ENCODE measurements at regions not wholly inside any gene's neighbourhood (a gene's known extent, or its start where the extent isn't known, plus 50 kb on each side); places are given as distances from the start of the nearest gene placed in this dataset.

DNA sequence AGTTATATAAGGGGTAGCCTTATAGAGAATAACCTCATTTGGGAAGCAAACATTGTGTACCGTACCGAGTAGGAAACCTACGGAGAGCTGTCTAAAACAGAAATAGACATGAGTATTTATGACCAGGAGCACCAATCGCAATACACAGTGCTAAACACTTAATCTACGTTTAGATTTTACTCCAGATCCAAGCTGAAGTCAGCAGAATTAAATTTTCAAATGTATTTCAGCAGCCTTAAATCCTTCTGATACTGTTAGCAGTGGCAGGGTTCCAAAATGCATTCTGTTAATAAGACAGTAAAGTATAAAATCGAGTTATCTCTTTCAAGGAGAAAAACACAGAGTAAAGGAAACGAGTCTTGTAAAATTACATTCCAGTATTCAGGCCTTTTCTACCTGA, 118.1 kb upstream of the ZNF521 start:
- H3K27ac Mint-ChIP-seq = no peak overlapping the region
- TF ChIP-seq EZH2 (IDR thresholded peaks at IDR 0.05; ENCODE audit: borderline replicate concordance, insufficient read depth, low read depth, low read length, poor library complexity, severe bottlenecking) = no peak
- no peak for TF ChIP-seq CTCF (IDR thresholded peaks at IDR 0.05)
- 70% methylated on average over 5 of the region's 7 CpGs for WGBS (ENCODE audit: insufficient coverage)

GRCh38 chr18:25469489-25469888, 117.5 kb upstream of the ZNF521 start:
- no peaks in the 10 kb centered on the region for H4K20me1 ChIP-seq (ENCODE audit: control insufficient read depth, insufficient read depth, low read length, poor library complexity, severe bottlenecking)
- H3K9ac ChIP-seq (ENCODE audit: low read length) = no peak overlapping the region
- no peaks in the 10 kb centered on the region for H3K27me3 ChIP-seq (replicated peaks in 1 of 4; ENCODE audit: control extremely low read depth in 1 of 4, control insufficient read depth in 3 of 4, insufficient read depth in 4 of 4, low read length in 3 of 4)
- no peaks in the 10 kb centered on the region for H3K4me1 ChIP-seq (ENCODE audit: control insufficient read depth in 2 of 2, insufficient read depth in 2 of 2, low read length in 2 of 2)
- H3K4me3 ChIP-seq (ENCODE audit: control extremely low read depth in 1 of 5, extremely low read depth in 1 of 5, insufficient read depth in 1 of 5, low read depth in 2 of 5, low read length in 4 of 5) = no peak overlapping the region
- Mint-ChIP-seq H3K27ac (no peak overlapping the region), H3K4me1 (no peaks in the 10 kb centered on the region), H3K27me3 (peaks cover 3% of the 10 kb centered on the region), H3K4me3 (no peak overlapping the region), H3K9me3 (ENCODE audit: insufficient read depth) (peaks cover 3% of the 10 kb centered on the region)
- TF ChIP-seq EZH2 (IDR thresholded peaks at IDR 0.05; ENCODE audit: borderline replicate concordance, insufficient read depth, low read depth, low read length, poor library complexity, severe bottlenecking) (no peak), CTCF (IDR thresholded peaks at IDR 0.05) (no peak)
- POLR2A ChIA-PET = no interaction called here
- 67% methylated on average over 1 of the region's 2 CpGs for WGBS (ENCODE audit: insufficient coverage)
- no peaks in the 10 kb centered on the region for H3K36me3 ChIP-seq (replicated peaks in 1 of 2; ENCODE audit: control extremely low read depth in 1 of 2, control insufficient read depth in 1 of 2, extremely low read depth in 1 of 2, insufficient read depth in 2 of 2, low read length in 1 of 2)
- no peak overlapping the region for H3K4me2 ChIP-seq (replicated peaks; ENCODE audit: low read depth, low read length, poor library complexity, severe bottlenecking)
- intact Hi-C loops (cut with micrococcal nuclease) = no loop called here
- H3K9me3 ChIP-seq (ENCODE audit: control extremely low read depth in 1 of 3, control insufficient read depth in 2 of 3, insufficient read depth in 1 of 3, low read length in 2 of 3) = peaks cover 0 to 1% (median 0%) of the 10 kb centered on the region in 3 donors
- H2AFZ ChIP-seq (ENCODE audit: insufficient read depth, low read depth, low read length, poor library complexity, severe bottlenecking) = no peak overlapping the region
- ATAC-seq (ENCODE audit: low read depth) (no peak), DNase-seq (no peak)
- H3K79me2 ChIP-seq (ENCODE audit: control insufficient read depth, insufficient read depth, low read length) = no peaks in the 10 kb centered on the region
- CTCF ChIA-PET = no interaction called here
- H3K27ac ChIP-seq (ENCODE audit: low read length in 2 of 2) = no peak overlapping the region

More for the DNA sequence above, 118.1 kb upstream of the ZNF521 start:
- H2AFZ ChIP-seq (ENCODE audit: insufficient read depth, low read depth, low read length, poor library complexity, severe bottlenecking) = no peak overlapping the region
- Mint-ChIP-seq H3K9me3 (ENCODE audit: insufficient read depth) (peaks cover 3% of the 10 kb centered on the region), H3K4me1 (no peaks in the 10 kb centered on the region), H3K4me3 (no peak overlapping the region), H3K27me3 (peaks cover 3% of the 10 kb centered on the region)
- intact Hi-C loops (cut with micrococcal nuclease) = no loop called here
- peaks cover 0 to 1% (median 0%) of the 10 kb centered on the region in 3 donors for H3K9me3 ChIP-seq (ENCODE audit: control extremely low read depth in 1 of 3, control insufficient read depth in 2 of 3, insufficient read depth in 1 of 3, low read length in 2 of 3)
- ChIA-PET CTCF (no interaction called here), POLR2A (no interaction called here)
- H3K36me3 ChIP-seq (replicated peaks in 1 of 2; ENCODE audit: control extremely low read depth in 1 of 2, control insufficient read depth in 1 of 2, extremely low read depth in 1 of 2, insufficient read depth in 2 of 2, low read length in 1 of 2) = no peaks in the 10 kb centered on the region
- H4K20me1 ChIP-seq (ENCODE audit: control insufficient read depth, insufficient read depth, low read length, poor library complexity, severe bottlenecking) = no peaks in the 10 kb centered on the region
- no peaks in the 10 kb centered on the region for H3K27me3 ChIP-seq (replicated peaks in 1 of 4; ENCODE audit: control extremely low read depth in 1 of 4, control insufficient read depth in 3 of 4, insufficient read depth in 4 of 4, low read length in 3 of 4)
- no peak for DNase-seq
- no peak overlapping the region for H3K4me2 ChIP-seq (replicated peaks; ENCODE audit: low read depth, low read length, poor library complexity, severe bottlenecking)
- no peak overlapping the region for H3K4me3 ChIP-seq (ENCODE audit: control extremely low read depth in 1 of 5, extremely low read depth in 1 of 5, insufficient read depth in 1 of 5, low read depth in 2 of 5, low read length in 4 of 5)
- no peaks in the 10 kb centered on the region for H3K79me2 ChIP-seq (ENCODE audit: control insufficient read depth, insufficient read depth, low read length)
- no peak for ATAC-seq (ENCODE audit: low read depth)
- no peaks in the 10 kb centered on the region for H3K4me1 ChIP-seq (ENCODE audit: control insufficient read depth in 2 of 2, insufficient read depth in 2 of 2, low read length in 2 of 2)
- no peak overlapping the region for H3K27ac ChIP-seq (ENCODE audit: low read length in 2 of 2)
- H3K9ac ChIP-seq (ENCODE audit: low read length) = no peak overlapping the region

Measured in B cell (primary cell).